ENCODE measurements at regions not wholly inside any gene's neighbourhood (a gene's known extent, or its start where the extent isn't known, plus 50 kb on each side); places are given as distances from the start of the nearest gene placed in this dataset.
"Not testable (repeated sequence)": the region's sequence is repeated elsewhere in the genome, so short reads cannot be mapped to it uniquely, and the experiment has no call there.

GRCh38 chr6:3672339-3672738, 79.2 kb downstream of the PXDC1 start:
- FAIRE-seq; DNase-seq (ENCODE audit: low spot score in 2 of 2): not testable (repeated sequence)

- FAIRE-seq (no peak), DNase-seq (ENCODE audit: low spot score in 2 of 2) (no peak)
Measured at GRCh38 chr6:3671382-3671781, 80.1 kb downstream of the PXDC1 start.

- no peak for DNase-seq (ENCODE audit: low spot score in 2 of 2)
- no peak for FAIRE-seq
Measured at GRCh38 chr6:3670356-3670755, 81.2 kb downstream of the PXDC1 start.

GRCh38 chr6:3669916-3670315, 81.6 kb downstream of the PXDC1 start:
- FAIRE-seq: no peak
- no peak for DNase-seq (ENCODE audit: low spot score in 2 of 2)

- FAIRE-seq (no peak), DNase-seq (ENCODE audit: low spot score in 2 of 2) (peak; percentile 35 to 40)
Measured at GRCh38 chr6:3665608-3666007, 85.9 kb downstream of the PXDC1 start.

GRCh38 chr6:3664625-3665041, 86.9 kb downstream of the PXDC1 start:
- FAIRE-seq (no peak), DNase-seq (ENCODE audit: low spot score in 2 of 2) (no peak)

- no peak for FAIRE-seq
Measured at GRCh38 chr6:3663811-3664210, 87.7 kb downstream of the PXDC1 start.

GRCh38 chr6:3663081-3663480, 88.4 kb downstream of the PXDC1 start:
- no peak for FAIRE-seq

More at GRCh38 chr6:3663811-3664210, 87.7 kb downstream of the PXDC1 start:
- DNase-seq (ENCODE audit: low spot score in 2 of 2): no peak

GRCh38 chr6:3661390-3661789, 90.1 kb downstream of the PXDC1 start:
- no peak for FAIRE-seq
- DNase-seq (ENCODE audit: low spot score in 2 of 2): no peak

More at GRCh38 chr6:3663081-3663480, 88.4 kb downstream of the PXDC1 start:
- no peak for DNase-seq (ENCODE audit: low spot score in 2 of 2)

GRCh38 chr6:3660473-3660872, 91.0 kb downstream of the PXDC1 start:
- DNase-seq (ENCODE audit: low spot score in 2 of 2) (no peak), FAIRE-seq (no peak)

GRCh38 chr6:3659748-3660147, 91.8 kb downstream of the PXDC1 start:
- DNase-seq (ENCODE audit: low spot score in 2 of 2) (no peak), FAIRE-seq (no peak)

GRCh38 chr6:3656076-3656475, 95.4 kb downstream of the PXDC1 start:
- FAIRE-seq (no peak), DNase-seq (ENCODE audit: low spot score in 2 of 2) (no peak)

- FAIRE-seq (no peak), DNase-seq (ENCODE audit: low spot score in 2 of 2) (no peak)
Measured at GRCh38 chr6:3654898-3655297, 96.6 kb downstream of the PXDC1 start.

- no peak for FAIRE-seq
- DNase-seq (ENCODE audit: low spot score in 2 of 2): no peak
Measured at GRCh38 chr6:3654436-3654835, 97.1 kb downstream of the PXDC1 start.

- DNase-seq (ENCODE audit: low spot score in 2 of 2): no peak
- FAIRE-seq: no peak
Measured at GRCh38 chr6:3653528-3654070, 97.9 kb downstream of the PXDC1 start.

- DNase-seq (ENCODE audit: low spot score in 2 of 2) (no peak), FAIRE-seq (no peak)
Measured at GRCh38 chr6:3651698-3652229, 99.7 kb downstream of the PXDC1 start.

GRCh38 chr6:3650959-3651697, 100.4 kb downstream of the PXDC1 start:
- FAIRE-seq (no peak), DNase-seq (ENCODE audit: low spot score in 2 of 2) (no peak)

- DNase-seq (ENCODE audit: low spot score in 2 of 2) (no peak), FAIRE-seq (no peak)
Measured at GRCh38 chr6:3650076-3650958, 101.2 kb downstream of the PXDC1 start.

GRCh38 chr6:3648724-3649123, 102.8 kb downstream of the PXDC1 start:
- FAIRE-seq (no peak), DNase-seq (ENCODE audit: low spot score in 2 of 2) (no peak)

GRCh38 chr6:3646616-3647362, 104.7 kb downstream of the PXDC1 start:
- DNase-seq (ENCODE audit: low spot score in 2 of 2) (no peak), FAIRE-seq (no peak)

- DNase-seq (ENCODE audit: low spot score in 2 of 2) (peak in 1 of 2 donors; percentile 30), FAIRE-seq (no peak)
Measured at GRCh38 chr6:3644739-3645012, 106.8 kb downstream of the PXDC1 start.

All from frontal cortex (tissue), 3 donors.